ENCODE measurements at regions not wholly inside any gene's neighbourhood (a gene's known extent, or its start where the extent isn't known, plus 50 kb on each side); places are given as distances from the start of the nearest gene placed in this dataset.

DNA sequence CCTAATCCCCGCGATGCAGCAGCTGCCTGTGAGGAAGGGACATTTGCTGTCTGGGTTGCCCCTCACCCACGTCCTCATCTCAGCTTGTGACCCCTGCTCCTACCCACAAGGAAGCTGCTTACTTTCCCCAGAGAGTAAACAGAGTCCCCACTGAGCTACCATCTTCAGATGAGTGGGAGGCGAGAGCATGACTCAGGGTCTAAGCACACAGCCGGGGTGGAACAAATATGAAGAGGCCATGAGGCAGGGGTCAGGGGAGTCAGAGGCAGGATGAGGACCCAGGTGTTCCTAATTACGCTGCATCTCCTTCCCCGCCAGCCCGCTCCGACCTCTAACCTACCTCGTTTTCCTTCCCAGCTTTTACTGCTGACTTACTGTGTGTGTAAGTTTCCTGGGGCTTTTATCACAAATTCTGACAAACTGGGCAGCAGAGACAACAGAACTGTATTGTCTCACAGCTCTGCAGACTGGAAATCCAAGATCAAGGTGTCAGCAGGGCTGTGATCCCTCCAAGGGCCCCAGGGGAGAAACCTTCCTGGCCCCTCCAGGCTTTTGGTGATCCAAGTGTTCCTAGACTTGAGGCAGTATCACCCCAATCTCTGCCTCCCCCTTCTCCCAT lies 94.0 kb upstream of the DNAH5 start:
- no peaks in the 10 kb centered on the region for H3K36me3 ChIP-seq (ENCODE audit: insufficient read depth)
- H3K4me3 ChIP-seq (IDR thresholded peaks at IDR 0.05; ENCODE audit: insufficient read depth, low read depth, low read length) = no peak overlapping the region
- TF ChIP-seq, protein P1, sequence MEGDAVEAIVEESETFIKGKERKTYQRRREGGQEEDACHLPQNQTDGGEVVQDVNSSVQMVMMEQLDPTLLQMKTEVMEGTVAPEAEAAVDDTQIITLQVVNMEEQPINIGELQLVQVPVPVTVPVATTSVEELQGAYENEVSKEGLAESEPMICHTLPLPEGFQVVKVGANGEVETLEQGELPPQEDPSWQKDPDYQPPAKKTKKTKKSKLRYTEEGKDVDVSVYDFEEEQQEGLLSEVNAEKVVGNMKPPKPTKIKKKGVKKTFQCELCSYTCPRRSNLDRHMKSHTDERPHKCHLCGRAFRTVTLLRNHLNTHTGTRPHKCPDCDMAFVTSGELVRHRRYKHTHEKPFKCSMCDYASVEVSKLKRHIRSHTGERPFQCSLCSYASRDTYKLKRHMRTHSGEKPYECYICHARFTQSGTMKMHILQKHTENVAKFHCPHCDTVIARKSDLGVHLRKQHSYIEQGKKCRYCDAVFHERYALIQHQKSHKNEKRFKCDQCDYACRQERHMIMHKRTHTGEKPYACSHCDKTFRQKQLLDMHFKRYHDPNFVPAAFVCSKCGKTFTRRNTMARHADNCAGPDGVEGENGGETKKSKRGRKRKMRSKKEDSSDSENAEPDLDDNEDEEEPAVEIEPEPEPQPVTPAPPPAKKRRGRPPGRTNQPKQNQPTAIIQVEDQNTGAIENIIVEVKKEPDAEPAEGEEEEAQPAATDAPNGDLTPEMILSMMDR (conservative IDR thresholded peaks at IDR 0.05; ENCODE audit: low read depth, low read length) = no peak
- no peaks in the 10 kb centered on the region for H4K20me1 ChIP-seq (ENCODE audit: insufficient read depth)
- H3K79me2 ChIP-seq (ENCODE audit: insufficient read depth, low read depth) = no peaks in the 10 kb centered on the region
- H3K9ac ChIP-seq = no peak overlapping the region
- no peak overlapping the region for H3K4me2 ChIP-seq
- H2AFZ ChIP-seq (ENCODE audit: low read depth) = no peak overlapping the region
- no peak overlapping the region for H3K27ac ChIP-seq
- no peaks in the 10 kb centered on the region for H3K27me3 ChIP-seq (ENCODE audit: insufficient read depth, low read depth)
- H3K4me1 ChIP-seq (ENCODE audit: low read depth, poor library complexity, severe bottlenecking) = peaks cover 20% of the 10 kb centered on the region

- Histone ChIP-seq H3K9ac (no peak overlapping the region), H3K27me3 (ENCODE audit: insufficient read depth, low read depth) (no peaks in the 10 kb centered on the region), H3K27ac (no peak overlapping the region), H3K4me1 (ENCODE audit: low read depth, poor library complexity, severe bottlenecking) (peaks cover 20% of the 10 kb centered on the region), H3K4me3 (IDR thresholded peaks at IDR 0.05; ENCODE audit: insufficient read depth, low read depth, low read length) (no peak overlapping the region), H3K4me2 (no peak overlapping the region; the same call in 1 of the 2 replicates), H2AFZ (ENCODE audit: low read depth) (no peak overlapping the region), H4K20me1 (ENCODE audit: insufficient read depth) (no peaks in the 10 kb centered on the region), H3K79me2 (ENCODE audit: insufficient read depth, low read depth) (no peaks in the 10 kb centered on the region), H3K36me3 (ENCODE audit: insufficient read depth) (no peaks in the 10 kb centered on the region)
- TF ChIP-seq, protein P1 (conservative IDR thresholded peaks at IDR 0.05; ENCODE audit: low read depth, low read length) = no peak
Observed at GRCh38 chr5:14036947-14037346, 92.5 kb upstream of the DNAH5 start.

GRCh38 chr5:14036514-14036913 lies 92.0 kb upstream of the DNAH5 start:
- H3K4me1 ChIP-seq (ENCODE audit: low read depth, poor library complexity, severe bottlenecking) = peaks cover 20% of the 10 kb centered on the region
- peak overlapping the region; percentile 41; the same call in 1 of the 2 replicates for H3K27ac ChIP-seq

DNA sequence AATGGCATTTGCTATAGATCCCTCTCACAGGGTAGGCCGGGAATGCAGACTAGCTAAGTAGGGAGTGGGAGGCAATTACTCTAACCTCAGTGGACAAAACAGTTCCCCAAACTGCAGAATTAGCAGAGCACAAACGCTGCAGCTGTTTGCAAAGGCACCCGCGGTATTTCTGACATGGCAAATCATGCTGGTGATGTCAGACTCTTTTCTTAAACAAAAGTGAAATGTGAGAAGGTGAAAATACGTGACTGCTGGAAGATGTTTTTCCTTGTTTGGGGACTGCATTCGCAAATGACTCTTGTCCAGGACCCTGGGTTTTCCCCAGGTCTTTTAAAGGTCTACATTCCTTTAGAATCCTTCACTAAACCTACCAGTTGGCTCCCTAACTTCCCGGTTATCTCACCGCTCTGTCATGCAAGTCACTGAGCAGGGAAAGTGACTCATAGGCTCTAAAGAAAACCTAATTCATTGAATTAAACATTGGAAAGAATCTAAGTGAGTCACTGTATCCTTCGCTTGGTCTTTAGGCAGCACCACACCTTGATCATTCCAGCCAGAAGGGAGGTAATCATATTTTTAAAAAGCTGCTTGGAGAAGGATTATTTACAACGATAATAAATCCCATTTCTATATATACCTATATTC lies 91.5 kb upstream of the DNAH5 start:
- Histone ChIP-seq H3K36me3 (ENCODE audit: insufficient read depth) (no peaks in the 10 kb centered on the region), H3K4me1 (ENCODE audit: low read depth, poor library complexity, severe bottlenecking) (peaks cover 20% of the 10 kb centered on the region), H3K4me3 (IDR thresholded peaks at IDR 0.05; ENCODE audit: insufficient read depth, low read depth, low read length) (no peak overlapping the region), H4K20me1 (ENCODE audit: insufficient read depth) (no peaks in the 10 kb centered on the region), H3K27ac (peak overlapping the region; percentile 41; the same call in 1 of the 2 replicates), H3K4me2 (peak overlapping the region; percentile 56), H3K79me2 (ENCODE audit: insufficient read depth, low read depth) (no peaks in the 10 kb centered on the region), H2AFZ (ENCODE audit: low read depth) (peak overlapping the region; percentile 42; the same call in 1 of the 2 replicates), H3K9ac (peak overlapping the region; percentile 31; the same call in 1 of the 2 replicates), H3K27me3 (ENCODE audit: insufficient read depth, low read depth) (no peaks in the 10 kb centered on the region)
- TF ChIP-seq, protein P1 (conservative IDR thresholded peaks at IDR 0.05; ENCODE audit: low read depth, low read length) = no peak

More at GRCh38 chr5:14036514-14036913, 92.0 kb upstream of the DNAH5 start:
- Histone ChIP-seq H2AFZ (ENCODE audit: low read depth) (peak overlapping the region; percentile 42; the same call in 1 of the 2 replicates), H3K36me3 (ENCODE audit: insufficient read depth) (no peaks in the 10 kb centered on the region), H3K27me3 (ENCODE audit: insufficient read depth, low read depth) (no peaks in the 10 kb centered on the region), H3K79me2 (ENCODE audit: insufficient read depth, low read depth) (no peaks in the 10 kb centered on the region), H3K4me3 (IDR thresholded peaks at IDR 0.05; ENCODE audit: insufficient read depth, low read depth, low read length) (no peak overlapping the region), H4K20me1 (ENCODE audit: insufficient read depth) (no peaks in the 10 kb centered on the region), H3K4me2 (peak overlapping the region; percentile 56; the same call in 1 of the 2 replicates), H3K9ac (peak overlapping the region; percentile 31; the same call in 1 of the 2 replicates)
- TF ChIP-seq, protein P1 (conservative IDR thresholded peaks at IDR 0.05; ENCODE audit: low read depth, low read length) = no peak
